GM21515 (cell line): ENCODE measurements at regions not wholly inside any gene's neighbourhood (a gene's known extent, or its start where the extent isn't known, plus 50 kb on each side); places are given as distances from the start of the nearest gene placed in this dataset.

Experiments
- ATAC-seq: cut with Tn5 transposase; IDR thresholded peaks from one replicate; pipeline ENCODE4 v1.9.1; 2021; ENCODE audit not compliant: unreplicated experiment

DNA sequence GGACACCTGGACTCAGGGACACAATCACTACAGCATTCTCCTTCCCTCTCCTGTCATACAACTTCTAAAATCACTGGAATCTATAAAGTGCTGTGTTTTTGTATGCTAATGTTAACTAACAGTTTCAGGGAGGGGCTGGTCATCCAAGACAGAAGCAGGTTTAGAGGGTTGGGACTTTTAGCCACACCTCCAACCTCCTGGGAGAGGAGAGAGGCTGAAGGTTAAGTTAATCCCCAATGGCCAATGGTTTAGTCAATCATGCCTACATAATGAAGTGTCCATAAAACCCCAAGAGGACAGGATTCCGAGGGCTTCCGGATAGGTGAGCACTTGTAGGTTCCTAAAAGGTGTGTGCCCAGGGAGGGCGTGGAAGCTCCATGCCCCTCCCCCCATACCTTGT lies 219.3 kb upstream of the CTNNB1 start:
- ATAC-seq: no peak

DNA sequence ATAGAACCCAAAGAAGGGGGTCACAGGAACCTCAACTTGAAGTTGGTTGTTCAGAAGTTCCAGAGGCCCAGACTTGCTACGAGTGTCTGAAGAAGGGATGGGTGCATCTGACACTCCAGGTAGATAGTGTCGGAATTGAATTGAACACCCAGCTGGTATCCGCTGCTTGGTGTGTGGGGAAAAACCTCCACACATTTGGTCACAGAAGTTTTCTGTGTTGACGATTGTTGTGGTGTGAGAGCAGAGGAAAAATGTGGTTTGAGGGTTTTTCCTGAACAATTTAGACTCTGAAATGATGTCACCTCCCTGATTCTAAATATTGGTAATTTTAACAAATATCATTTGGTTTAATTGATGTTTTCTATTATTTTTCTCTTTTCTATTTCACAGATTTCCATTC lies 218.8 kb upstream of the CTNNB1 start:
- ATAC-seq: no peak

DNA sequence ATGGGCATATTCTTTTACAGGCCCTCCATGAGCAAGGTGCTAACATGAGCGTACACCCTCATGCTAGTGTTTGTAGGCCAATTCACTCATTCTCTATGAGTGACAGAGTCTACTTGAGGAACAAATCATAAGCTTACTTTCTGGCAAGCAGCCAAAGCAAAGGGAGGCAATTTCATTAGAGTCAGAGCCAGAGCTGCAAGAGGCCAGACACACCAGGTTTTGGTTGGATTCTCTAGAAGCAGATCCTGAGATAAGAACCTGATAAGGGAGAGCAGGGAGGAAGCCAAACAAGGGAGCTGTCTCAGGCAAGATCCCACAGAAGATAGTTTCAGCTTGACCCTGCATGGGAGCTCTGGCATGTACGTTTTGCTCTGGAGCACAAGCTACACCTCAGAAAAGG lies 214.1 kb upstream of the CTNNB1 start:
- ATAC-seq: no peak

DNA sequence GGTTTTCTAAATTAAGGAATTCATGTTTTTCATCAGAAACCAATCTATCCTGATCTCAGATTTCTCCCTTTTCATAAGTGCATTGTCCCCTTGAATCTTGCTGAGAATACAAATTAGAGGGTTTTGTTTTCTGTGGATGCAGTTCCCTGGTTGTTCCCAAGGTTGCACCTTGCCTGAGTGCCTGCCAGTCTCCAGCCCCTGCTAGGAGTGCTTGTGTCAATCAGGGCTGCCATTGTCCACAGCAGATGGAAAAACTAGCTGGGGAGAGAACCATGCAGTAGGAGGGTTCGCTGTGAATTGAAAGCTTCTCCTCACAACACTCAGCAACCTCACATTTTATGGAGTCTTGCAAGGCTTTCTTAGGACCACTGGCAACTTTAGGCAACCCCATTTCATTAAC lies 210.8 kb upstream of the CTNNB1 start:
- no peak for ATAC-seq

DNA sequence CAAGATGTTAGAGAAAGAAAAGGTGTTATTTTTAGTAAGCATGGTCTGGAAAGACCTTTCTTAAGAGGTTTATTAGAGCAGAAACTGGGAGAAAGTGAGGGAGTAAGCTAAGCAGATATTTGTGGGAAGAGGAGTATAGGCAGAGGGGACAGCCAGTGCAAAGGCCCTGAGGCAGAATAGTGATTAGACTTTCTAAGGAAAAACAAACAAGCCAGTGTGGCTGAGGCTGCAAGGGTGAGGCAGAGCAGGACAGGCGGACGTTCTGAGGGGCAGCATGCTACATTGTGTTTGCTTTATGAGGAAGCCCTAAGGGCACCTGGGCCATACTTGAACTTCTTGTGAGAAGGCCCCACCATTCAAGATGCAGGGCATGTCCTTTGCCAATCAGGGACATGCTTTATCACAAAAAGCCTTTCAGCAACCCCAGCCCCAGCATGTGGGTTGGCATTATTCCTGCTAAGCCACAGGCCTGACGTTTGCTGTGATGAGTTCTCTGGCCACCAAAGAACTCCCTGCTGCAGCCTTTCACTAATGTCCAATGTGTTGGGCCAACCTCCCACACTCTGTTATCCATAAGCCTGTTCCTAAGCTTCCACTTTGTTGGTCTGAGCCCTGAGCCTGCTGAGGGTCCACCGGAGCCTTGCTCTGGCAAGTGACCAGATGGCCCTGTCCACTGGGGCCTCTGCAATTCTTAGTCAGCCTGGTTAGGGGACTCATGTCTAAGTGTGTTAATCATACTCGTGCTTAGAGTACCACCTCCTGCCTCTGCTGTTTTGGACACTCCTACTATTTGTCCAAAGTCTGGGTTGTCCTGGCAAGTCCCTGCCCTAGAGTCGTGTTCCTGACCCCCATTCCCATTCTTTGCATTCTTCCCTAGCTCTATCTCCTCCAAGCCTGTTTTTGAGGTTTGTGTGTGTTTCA lies 209.9 kb upstream of the CTNNB1 start:
- no peak for ATAC-seq

DNA sequence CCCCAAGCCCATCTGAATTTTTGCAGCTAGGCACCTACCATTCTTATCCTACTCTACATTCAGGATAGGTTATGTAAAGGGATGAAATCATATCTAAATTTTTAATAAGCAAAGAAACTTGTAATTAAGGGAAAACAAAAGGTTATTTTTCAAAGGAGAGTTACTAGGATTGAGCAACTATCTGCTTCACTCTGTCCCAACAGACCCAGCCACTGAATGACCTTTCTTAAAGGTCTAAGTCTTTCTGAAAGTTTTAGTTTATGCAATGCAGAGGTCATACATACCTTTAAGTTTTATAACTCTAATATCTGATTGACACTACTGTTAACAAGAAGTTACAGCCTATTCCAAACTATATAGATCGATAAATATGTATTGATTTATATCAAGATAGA lies 209.2 kb upstream of the CTNNB1 start:
- no peak for ATAC-seq

DNA sequence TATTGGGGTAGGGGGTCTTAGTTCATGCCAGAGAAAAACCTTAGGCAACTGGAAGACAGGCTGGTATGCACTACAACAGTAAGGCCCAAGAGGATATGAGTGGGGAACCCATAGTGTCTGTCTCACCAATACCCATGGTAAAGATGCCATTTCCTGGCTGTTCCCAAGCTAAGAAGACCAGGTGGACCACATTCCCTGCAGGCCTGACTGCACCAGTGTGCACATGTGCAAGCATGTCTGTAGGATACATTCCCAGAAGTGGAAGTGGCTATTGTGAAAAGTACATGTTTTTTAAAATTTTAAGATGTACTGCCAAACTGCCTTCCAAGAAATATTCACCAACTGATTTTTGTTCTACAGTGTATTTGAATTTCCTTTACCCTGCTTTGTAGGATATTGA lies 207.3 kb upstream of the CTNNB1 start:
- ATAC-seq: no peak

DNA sequence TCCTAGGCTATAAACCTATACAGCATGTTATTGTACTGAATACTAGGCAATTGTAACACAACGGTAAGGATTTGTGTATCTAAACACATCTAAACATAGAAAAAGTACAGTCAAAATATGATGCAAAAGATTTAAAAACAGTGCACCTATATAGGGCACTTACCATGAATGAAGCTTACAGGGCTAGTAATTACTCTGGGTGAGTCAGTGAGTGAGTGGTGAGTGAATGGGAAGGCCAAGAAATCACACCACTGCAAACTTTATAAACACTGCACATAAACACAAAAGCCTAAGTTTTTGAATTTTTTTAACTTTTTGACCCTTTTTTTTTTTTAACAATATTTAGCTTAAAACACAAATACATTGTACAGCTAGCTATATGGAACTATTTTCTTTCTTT lies 204.7 kb upstream of the CTNNB1 start:
- ATAC-seq: no peak

DNA sequence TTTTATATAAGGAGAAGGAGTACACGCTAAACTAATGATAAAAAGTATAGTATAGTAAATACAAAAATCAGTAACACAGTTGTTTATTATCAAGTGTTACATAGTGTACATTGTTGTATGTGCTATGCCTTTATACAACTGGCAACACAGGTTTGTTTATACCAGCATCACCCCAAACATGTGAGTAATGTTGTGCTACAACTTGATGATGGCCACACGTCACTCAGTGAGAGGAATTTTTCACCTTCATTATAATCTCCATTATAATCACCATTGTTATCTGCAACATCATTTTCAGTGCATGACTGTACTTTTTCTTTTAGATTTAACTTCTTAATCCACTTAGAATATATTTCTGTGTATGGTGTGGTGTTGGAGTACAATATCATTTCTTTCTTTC lies 204.0 kb upstream of the CTNNB1 start:
- no peak for ATAC-seq

DNA sequence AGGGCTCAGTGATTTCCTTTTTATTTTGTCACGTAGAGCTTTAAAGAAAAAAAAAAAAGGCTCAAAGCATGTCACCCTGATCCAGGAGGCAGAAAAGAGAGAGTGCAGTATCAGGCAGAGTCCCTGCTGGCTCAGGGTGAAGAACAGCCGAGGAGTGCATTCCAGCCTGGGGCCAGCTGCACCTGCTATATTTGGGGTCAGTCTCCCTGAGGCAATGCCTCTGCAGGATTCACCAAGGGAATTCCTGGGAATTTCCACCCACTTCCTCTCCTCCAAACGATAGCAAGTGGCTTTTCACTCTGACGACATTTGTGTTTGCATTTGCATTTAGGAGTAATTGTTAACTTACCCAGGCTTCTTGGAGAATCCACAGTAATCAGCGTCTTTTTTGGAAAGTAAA lies 202.9 kb upstream of the CTNNB1 start:
- ATAC-seq: no peak

DNA sequence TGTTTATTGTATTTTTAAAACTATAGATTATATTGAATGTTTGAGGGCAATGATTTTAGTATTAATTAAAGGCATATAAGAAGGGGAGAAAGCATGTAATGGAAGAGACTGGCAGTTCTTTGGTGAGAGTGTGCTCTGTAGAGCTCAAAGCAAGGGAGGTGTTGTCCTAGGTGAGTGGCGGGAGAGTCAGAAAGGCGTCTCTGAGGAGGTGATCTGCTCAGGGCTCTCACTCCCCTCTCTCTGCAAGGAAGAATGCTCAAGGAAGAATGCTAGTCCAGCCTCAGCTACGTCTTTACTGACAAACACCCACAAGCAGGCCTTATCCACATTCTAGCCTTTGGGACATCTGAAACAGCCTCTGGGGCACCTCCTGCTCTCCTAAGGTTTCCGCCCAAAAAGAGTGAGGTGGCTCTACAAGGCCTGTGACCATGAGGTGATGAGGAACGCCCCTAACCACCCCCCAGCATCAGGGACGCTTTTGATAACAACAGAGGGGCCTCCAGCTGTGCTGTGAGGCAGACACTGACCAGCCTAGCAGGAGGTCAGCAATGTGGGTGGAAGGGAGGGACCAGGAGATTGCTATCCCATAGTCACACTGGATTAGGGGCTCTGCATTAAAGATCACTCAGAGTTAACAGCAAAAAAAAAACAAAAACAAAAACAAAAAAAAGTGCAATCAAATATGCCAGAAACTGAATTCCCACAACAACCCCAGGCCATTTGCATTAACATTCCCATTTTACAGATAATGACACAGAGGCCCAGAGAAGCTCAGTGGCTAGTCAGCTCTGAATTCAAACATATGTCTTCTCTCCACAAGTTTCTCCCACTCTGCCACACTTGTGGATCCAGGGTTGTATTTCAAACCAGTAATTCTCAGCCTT lies 202.2 kb upstream of the CTNNB1 start:
- ATAC-seq: no peak

DNA sequence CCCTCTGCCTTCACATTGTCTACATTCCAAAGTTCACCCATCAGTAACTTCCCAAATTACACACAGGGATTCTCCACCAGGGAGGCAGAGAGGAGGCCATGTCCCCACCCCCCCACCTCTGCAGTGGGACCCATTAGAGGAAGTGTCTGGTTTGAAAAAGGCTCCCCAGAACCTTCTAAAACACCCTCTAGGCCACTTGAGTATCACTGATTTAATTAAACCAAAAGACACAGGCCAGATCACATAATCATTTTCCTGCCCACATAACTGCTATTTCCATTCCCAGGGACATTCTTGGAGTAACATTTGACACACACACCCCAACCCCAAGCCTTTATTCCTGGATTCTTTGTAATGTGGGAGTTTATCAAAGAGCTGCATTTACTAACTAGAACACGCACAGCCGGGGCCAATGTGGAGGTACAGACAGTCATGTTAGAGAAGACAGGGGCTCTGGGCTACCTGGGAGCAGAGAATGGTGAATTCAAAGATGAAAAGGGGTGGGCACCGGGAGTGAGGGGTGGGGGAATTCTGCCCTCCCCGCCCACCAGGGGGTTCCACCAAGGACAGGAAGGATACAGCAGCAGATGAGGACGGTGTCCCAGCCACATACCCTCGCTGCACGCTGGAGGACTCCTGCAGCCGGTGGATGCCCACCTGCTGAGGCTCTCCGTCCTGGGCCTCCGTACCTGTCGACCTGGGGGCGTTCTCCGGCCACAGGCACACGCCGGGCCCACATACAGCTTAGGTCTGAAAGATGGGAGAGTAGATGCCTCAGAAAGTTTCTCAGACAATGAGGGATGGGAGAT lies 201.4 kb upstream of the CTNNB1 start:
- no peak for ATAC-seq

DNA sequence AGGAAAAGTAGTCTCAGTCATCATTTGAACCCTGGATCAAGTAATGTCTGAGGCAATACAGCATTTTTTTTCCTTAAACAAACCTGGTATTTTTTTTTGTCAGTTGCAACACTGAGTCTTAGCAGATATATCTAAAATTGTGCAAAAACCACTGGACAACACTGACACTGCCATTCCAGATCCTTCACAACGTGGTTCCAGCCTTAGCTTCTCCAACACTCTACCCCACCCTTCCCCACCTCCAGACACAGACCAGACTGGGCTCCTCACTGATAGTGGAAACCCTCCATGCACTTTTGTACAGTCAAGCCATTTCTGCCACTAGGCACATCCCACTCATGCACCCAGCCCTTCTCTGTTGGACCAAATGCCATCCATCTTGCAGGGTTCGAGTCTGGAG lies 199.6 kb upstream of the CTNNB1 start:
- no peak for ATAC-seq

DNA sequence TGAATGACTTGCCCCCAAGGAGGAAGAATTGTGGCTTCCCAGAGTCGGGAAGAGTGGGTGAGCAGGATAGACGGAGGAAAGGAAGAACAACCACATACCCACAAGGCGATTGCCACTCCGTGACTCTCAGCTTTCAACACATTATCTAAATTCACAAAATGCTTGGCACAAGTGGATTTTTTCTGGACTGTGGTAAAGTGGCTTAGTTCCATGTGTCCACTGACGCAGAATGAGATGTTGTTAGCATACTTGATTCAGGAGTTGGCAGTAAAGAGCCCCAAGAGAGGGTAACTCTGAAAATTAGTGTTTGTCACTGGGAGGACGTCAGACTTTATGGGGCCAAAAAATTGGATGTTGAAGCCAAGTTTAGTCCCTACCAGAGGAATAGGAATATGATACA lies 198.8 kb upstream of the CTNNB1 start:
- no peak for ATAC-seq

DNA sequence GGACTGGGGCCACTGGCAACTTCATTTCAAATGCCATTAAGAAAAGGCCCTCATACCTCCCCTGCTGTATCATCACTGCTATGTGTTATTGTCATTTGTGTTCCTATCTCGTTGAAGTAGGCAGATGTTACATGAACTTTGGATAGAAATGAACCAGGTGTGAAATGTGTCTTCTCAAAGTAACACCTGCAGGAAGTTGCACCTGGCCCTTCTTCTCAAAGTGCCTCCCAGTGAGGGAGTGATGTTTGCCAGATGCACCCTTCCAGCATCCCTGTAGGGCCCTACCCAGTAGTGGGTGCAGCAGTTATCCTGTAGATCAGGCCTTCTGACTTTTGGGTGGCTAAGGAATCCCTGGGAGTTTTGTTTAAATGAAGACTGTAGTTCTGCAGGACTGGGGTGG lies 197.7 kb upstream of the CTNNB1 start:
- no peak for ATAC-seq

DNA sequence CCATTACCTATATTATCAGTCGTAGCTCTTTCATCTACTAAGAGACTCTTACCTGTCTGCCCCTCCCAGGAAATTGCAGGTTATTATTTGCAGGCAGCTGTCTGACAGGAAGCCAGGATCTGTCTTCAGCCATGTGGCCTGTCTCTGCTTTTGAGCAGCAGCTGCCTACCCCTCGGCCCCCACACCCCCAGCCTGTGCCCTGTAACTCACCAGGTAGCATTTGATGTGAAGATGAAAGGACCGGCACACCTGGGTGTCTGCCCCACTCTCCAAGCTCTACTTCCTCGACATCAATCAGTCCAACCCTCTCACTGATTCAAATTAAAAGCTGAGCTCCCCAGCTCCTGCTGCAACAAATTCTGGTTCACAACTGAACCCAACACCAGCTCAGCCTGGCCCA lies 197.2 kb upstream of the CTNNB1 start:
- ATAC-seq: no peak

DNA sequence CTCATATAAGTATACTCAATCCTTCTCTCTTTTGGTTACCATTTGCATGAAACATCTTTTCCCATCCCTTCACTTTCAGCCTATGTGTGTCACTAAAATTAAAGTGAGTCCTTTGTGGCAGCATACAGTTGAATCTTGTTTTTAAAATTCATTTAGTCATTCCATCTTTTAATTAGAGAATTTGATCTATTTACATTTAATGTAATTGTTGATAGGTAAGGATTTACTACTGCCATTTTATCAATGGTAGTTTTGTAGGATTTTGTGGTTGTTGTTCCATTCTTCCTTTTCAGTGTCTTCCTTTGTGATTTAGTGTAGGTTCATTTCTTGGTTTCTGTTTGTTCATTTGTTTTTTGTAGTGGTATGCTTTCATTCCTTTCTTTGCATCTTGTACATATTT lies 191.9 kb upstream of the CTNNB1 start:
- no peak for ATAC-seq

DNA sequence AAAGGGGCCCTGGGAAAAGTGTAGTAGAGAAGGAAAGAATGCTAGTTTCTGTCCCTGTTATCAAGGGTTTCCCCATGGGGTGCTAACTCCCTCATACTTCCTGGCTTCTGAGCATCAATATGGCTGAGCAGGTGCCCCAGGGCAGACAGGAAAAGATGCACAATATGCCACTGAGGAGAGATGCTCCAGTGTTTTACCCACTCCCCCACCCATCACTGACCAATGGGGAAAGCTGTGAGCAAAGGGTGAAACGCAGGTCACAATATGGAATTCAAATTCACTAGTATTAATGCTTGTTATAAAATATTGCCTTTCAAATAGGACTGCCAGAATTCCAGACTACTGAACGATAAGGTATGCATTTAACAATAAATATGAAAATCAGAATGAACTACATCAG lies 187.5 kb upstream of the CTNNB1 start:
- no peak for ATAC-seq

DNA sequence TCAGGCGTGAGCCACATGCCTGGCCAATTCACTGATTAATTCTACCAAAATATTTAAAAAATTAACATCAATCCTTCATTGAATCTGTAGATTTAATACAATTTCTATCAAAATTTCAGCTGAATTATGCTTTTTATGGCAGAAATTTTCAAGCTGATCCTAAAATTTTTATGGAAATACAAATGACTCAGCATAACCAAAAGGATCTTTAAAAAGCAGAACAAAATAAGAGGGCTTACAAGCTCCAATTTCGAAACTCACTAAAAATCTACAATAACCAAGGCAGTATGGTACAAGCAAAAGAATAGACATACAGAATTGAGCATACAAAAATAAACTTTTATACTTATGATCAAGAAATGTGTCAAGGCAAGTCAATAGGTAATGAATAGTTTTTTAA lies 180.4 kb upstream of the CTNNB1 start:
- ATAC-seq: no peak

DNA sequence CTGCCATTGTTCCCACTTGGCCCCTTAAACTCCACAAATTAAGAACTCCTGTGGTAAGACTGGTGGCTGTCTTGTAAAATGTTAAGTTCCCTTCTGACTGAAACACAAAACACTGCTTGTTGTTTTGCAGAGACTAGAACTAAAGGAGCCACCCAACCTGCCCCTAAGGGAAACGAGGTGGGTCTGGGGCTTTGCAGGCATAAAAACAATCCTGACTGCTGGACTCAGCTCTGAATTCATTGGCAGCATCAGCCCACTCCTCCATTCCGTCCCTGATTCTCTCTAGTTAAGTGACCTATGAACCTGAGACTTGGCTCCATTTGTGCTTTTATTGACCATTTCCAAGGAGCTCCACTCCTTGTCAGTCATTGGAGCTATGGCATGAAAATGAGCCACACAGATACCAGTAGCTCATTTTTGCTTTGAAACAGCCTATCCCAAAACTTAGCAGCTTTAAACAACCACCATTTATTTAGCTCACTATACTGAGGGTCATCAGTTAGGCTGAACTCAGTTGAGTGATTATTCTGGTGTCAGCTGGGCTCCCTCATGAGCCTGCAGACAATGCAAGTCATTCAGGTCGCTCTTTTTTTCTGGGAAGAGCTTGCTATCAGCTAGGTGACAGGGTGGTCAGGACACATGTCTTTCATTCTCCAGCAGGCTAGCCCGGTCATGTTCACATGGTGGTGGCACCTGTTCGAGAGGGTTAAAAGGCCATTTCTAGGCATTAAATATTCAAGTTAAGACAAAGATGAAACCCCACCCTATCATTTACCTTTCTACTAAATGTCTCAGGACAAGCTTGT lies 175.1 kb upstream of the CTNNB1 start:
- ATAC-seq: no peak
